A172 (cell line): ENCODE measurements at regions not wholly inside any gene's neighbourhood (a gene's known extent, or its start where the extent isn't known, plus 50 kb on each side); places are given as distances from the start of the nearest gene placed in this dataset.

ENCODE experiments used
- DNase-seq: peaks from one replicate; pipeline ENCODE4 v3.0.0-alpha.2; 2015; ENCODE audit warnings: low spot score

GRCh38 chr7:12127455-12127854 is 83.6 kb upstream of the TMEM106B start:
- DNase-seq: peak; percentile 28

GRCh38 chr7:12130609-12131008 is 80.5 kb upstream of the TMEM106B start:
- peak; percentile 52 for DNase-seq

GRCh38 chr7:12131122-12131521 is 80.0 kb upstream of the TMEM106B start:
- DNase-seq: no peak

DNA sequence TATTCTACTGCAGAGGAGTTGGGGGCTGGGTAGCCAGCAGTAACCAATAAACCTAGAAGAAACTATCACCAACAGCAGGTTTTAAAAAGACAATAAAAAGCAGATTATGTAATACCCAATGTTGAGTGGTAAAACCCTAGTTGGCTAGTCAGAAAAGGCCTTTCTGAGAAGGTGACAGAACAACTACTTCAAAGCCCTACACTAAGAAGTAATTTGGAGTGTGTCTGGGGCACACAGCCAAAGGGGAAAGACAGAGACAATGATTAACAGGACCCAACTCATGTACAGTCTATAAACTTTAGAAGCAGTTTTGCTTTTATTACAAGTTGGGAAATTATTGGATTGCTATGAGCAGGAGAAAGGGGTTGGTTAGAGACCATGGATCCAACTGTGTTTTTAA is 77.2 kb upstream of the TMEM106B start:
- no peak for DNase-seq

DNA sequence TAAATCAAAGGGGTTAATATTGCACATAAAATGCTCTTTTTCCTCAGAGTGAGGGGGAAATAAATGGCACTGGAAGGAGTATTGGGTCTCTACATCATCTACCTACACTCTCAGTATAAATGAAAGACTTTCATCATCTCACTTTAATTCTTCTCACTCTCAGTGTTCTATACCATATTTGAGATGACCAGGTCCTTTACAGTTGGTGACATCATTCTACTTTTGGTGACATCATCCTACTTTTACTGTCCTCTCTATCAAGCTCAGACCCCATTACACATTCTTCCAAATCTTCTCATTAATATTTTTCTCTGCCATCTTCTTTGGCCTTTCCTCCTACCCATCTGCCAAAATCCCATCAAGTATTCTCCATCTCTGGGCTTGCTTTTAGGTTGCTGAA is 74.6 kb upstream of the TMEM106B start:
- DNase-seq: no peak

DNA sequence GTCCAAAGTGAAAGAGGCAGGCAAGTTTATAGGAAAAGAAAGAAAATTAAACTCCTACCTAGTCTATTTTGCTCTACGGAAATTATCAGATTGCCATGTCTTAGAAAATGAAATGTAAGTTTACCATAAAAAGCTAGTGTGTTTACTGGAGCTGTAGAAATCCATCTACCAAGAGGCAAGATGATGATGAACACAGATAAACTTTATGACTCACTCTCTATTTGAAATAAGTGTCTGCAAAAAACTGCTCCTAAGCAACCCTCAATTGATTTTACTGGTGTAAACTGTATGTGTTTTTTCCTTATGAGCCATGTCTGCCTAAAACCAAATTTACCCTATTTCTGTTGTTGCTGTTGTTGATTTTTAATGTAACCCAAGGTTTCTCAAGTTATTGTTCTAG is 73.8 kb upstream of the TMEM106B start:
- no peak for DNase-seq

DNA sequence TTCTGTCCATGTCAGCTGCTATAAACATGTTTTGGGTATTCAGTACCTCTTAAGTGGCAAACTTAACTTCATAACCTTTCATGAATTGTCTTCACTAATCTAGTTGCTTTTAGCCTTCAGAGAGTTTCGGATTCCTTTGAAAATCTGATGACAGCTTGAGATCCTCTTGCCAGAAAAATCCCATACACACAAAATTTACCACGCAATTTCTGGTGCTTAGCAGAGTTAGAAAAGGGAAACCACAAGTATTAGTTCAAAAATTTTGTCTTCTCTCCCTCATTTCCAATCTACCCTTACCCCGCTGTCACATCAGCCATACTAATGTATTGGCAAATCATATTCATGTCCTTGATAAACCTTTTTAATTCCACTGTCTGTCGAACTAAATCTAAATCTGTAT is 72.7 kb upstream of the TMEM106B start:
- no peak for DNase-seq

- DNase-seq: peak; percentile 78
These were observed 71.7 kb upstream of the TMEM106B start for GRCh38 chr7:12139416-12139815.

DNA sequence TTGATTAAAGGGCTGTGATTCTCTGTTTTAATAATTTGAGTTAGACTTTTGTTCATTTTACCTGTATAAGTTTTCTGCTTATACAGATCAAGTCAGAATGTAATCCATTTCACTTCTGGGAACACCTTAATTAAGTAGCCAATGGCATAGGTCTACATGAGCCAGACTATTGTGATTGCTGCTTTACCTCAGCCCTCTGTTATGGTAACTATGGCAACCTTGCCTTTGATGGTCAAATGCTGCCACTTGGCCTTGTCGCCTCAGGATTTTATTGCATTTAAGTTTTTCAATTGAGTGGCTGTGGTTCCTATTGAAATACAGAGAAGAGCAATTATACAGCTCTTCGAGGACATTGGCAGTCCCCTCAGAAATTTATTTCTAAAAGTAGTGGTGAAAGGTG is 64.3 kb upstream of the TMEM106B start:
- no peak for DNase-seq

- no peak for DNase-seq
These were observed 58.7 kb upstream of the TMEM106B start for GRCh38 chr7:12152196-12152918.

DNA sequence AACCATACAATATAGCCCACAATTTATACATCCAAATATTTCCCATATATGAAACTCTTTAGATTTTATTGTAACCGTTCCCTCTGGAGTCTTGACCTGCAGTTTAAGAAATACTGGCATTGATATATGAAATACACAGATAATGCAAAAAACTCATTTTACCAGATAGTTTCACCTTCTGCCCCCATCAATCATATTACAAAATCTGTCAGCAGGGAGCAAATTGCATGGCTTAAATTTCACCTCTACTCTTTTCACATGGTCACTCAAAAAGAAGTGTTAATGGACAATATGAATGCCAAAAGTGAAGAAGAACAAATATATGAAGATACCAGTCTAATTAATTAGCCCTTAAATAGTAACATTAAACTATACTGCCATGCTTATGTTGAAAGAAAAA is 57.0 kb upstream of the TMEM106B start:
- DNase-seq: no peak

DNA sequence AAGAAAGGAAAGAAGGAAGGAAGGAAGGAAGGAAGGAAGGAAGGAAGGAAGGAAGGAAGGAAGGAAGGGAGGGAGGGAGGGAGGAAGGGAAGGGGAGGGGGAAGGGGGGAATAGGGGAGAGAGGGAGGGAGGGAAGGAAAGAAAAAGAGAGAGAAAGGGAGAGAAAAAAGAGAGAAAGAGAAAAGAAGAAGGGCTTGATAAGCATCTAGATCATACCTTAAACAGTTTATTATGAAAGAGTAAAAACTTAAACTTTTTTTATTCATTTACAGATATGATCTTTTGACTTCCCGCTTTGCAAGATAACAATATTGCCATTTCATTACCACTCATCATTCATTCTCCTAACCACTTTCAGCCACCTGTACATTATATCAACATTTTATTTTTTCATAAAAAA is 53.6 kb upstream of the TMEM106B start:
- DNase-seq: no peak

DNA sequence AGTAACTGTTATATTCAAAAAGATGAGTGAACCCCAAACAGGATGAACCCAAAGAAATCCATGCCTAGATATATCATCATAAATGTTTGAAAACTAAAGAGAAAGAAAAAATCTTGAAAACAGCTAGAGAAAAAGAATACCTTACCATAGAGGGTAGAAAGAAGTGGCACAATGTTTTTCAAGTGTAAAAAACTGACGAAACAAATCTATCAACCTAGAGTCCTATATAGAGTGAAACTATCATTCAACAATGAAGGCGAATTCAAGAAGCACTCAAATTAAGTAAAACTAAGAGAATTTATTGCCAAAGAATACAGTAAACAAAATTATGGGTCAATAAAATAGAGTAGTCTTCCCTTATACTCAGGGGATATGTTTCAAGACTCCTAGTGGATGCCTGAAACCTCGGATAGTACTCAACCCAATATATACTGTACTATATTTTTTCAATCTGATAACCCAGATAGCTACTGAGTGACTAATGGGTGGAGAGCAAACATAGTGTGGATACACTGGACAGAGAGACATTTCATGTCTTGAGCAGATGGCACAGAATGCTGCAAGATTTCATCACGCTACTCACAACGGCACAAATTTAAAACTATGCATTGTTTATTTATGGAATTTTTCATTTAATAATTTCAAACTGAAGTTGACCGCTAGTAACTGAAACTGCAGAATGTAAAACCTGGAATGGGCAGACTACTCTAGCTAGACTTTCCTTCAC is 52.6 kb upstream of the TMEM106B start:
- DNase-seq: peak; percentile 51

DNA sequence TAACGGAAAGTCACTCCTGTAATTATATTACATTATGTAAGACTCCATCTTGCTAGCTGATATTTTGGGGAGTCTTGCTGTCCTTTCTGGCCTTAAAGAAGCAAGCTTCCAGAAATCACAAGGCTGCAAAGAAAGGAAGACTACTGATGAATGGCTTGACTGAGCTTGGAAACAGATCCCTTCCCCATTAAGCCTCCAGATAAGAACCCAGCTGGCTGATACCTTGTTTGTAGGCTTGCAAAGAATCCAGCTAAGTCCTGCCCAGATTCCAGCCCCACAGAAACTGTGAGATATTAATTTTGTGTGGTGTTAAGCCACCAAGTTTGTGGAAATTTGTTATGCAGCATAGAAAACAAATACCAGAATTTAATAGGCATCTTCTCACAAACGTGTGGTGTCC is 49.9 kb upstream of the TMEM106B start:
- DNase-seq: no peak
